GM12865 (cell line): ENCODE measurements at regions not wholly inside any gene's neighbourhood (a gene's known extent, or its start where the extent isn't known, plus 50 kb on each side); places are given as distances from the start of the nearest gene placed in this dataset.
"Not testable (repeated sequence)": the region's sequence is repeated elsewhere in the genome, so short reads cannot be mapped to it uniquely, and the experiment has no call there.

Source experiments
- DNase-seq: peaks from one replicate; pipeline ENCODE4 v3.0.0; 2010; ENCODE audit warnings: low read depth
- H3K4me3 ChIP-seq: 2 replicates; pipeline ENCODE4 v1.5.1; 2011; ENCODE audit warnings: mild to moderate bottlenecking, low read depth, low read length, control low read depth
- CTCF ChIP-seq: IDR thresholded peaks from 2 replicates; pipeline ENCODE4 v1.5.1; 2011; ENCODE audit warnings: low read length, control low read depth, low read depth, inconsistent platforms; ENCODE audit not compliant: insufficient read depth; ENCODE audit errors: missing control alignments

GRCh38 chr6:23851522-23851921 lies 274.5 kb upstream of the NRSN1 start:
- no peak for TF ChIP-seq CTCF
- no peak for DNase-seq

GRCh38 chr6:23853566-23854133 lies 272.4 kb upstream of the NRSN1 start:
- H3K4me3 ChIP-seq, DNase-seq: not testable (repeated sequence)

More at GRCh38 chr6:23851522-23851921, 274.5 kb upstream of the NRSN1 start:
- no peak overlapping the region for H3K4me3 ChIP-seq

GRCh38 chr6:23854154-23854553 lies 271.9 kb upstream of the NRSN1 start:
- not testable (repeated sequence) for DNase-seq, H3K4me3 ChIP-seq

GRCh38 chr6:23855497-23856116 lies 270.4 kb upstream of the NRSN1 start:
- no peak for DNase-seq
- TF ChIP-seq CTCF, result no peak
- no peak overlapping the region for H3K4me3 ChIP-seq

- TF ChIP-seq CTCF, result no peak
- no peak for DNase-seq
Measured at GRCh38 chr6:23870496-23870895, 255.5 kb upstream of the NRSN1 start.

GRCh38 chr6:23873161-23873560 lies 252.9 kb upstream of the NRSN1 start:
- no peak for DNase-seq
- no peak overlapping the region for H3K4me3 ChIP-seq
- no peak for TF ChIP-seq CTCF

More at GRCh38 chr6:23870496-23870895, 255.5 kb upstream of the NRSN1 start:
- H3K4me3 ChIP-seq, result no peak overlapping the region

GRCh38 chr6:23875006-23875405 lies 251.0 kb upstream of the NRSN1 start:
- TF ChIP-seq CTCF, result no peak
- DNase-seq, result no peak
- no peak overlapping the region for H3K4me3 ChIP-seq

- DNase-seq, result no peak
- TF ChIP-seq CTCF, result no peak
- no peak overlapping the region for H3K4me3 ChIP-seq
Measured at GRCh38 chr6:23879816-23880215, 246.2 kb upstream of the NRSN1 start.
